ENCODE measurements at regions not wholly inside any gene's neighbourhood (a gene's known extent, or its start where the extent isn't known, plus 50 kb on each side); places are given as distances from the start of the nearest gene placed in this dataset.
"Not testable (repeated sequence)": the region's sequence is repeated elsewhere in the genome, so short reads cannot be mapped to it uniquely, and the experiment has no call there.

DNA sequence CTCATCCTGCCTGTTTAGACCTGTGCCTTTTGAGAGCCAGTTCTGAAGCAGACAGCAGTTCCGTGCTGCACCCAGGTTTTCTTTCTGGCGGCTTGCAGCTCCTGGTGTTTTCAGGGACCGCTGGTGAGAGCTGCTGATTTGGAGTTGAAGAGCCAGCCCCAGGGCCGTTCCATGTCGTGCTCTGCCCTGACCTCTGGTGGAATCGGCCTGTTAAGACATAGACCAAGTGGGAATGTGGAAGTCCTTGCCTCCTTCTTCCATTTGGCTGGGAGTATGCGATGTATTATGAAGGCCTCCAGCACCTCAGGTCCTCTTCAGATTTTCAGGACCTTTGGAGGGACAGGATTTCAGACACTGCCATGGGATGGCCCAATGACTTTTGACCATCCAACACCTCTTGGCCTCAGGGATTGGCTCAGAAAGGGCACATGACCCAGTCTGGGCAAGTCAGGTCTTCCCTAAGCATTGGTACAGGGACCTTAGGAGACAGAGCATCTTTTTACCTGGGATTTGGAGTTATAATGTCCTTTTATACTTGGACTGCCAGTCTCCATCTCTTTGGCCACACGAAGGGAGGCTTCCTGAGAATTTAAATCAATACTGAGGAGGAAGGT is 136.1 kb upstream of the CLINT1 start:
- no peak for FAIRE-seq

DNA sequence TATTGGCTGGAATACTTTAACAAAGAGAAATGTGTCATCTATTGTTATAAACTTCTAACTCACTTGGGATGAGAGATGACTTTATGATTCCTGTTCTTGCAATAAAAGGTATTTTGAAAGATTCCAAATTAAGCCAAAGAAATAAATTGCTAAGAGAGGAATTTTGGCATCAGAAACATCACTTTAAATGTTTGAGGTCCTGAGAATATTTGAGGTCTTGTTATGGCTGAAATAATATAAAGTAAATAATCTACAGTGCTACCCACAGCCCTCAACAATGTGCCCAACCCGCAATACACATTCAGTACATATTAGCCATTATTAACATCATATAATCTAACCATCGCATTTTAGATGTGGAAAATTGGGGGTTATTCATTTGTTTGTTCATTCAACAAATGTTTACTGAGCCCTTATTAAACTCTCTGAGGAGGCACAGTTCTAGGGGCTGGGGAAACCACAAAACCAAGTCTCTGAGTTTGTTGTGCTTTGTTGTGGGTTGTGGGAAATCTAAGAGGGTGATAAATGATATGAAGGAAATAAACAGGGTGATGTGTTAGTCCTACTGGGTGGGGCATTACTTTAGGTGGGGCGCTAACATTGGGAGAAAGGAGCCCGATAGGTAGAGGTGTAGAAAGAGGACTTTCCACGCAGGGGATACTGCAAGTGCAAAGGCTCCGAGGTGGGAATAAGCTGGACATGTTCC is 135.2 kb upstream of the CLINT1 start:
- no peak for FAIRE-seq

DNA sequence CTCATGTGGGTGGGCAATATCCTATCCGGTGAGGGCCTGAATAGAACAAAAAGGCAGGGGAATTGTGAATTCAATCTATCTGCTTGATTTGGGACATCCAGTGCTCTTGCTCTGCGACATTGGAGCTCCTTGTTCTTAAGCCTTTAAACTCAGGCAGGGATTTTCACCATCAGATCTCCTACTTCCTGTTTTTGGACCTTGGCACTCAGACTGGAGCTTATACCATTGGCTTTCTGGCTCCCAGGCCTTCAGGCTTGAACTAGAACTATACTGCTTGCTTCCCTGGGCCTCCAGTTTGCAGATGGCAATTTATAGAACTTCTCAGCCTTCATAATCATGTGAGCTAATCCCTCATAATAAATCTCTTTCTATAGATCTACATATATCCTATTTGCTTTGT is 134.3 kb upstream of the CLINT1 start:
- FAIRE-seq = no peak

DNA sequence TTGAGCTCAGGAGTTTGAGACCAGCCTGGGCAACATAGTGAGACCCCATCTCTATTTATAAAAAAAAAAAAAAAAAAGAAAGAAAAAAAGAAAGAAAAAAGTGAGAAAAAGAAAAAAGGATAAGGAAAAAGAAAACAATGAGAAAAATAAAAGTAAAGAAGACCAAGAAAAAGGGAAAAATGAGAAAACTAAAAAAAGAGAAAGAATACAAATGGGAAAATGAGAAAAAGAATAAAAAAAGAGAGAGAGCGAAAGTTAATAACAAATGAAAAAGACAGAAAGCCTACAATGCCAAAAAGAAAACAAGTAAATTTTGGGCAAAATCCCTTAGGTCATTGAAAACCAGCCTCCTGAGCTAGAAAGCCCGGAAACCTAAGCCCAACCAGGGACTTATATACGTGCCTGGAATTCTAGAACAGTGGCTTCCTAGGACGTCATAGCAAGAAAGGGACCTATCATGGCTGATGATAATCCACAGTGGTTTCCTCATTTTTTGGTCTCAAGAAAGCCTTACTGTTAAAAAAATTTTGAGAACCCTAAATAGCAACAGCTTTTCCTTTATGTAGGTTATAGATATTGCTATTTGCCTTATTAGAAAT is 131.7 kb upstream of the CLINT1 start:
- FAIRE-seq = no peak

DNA sequence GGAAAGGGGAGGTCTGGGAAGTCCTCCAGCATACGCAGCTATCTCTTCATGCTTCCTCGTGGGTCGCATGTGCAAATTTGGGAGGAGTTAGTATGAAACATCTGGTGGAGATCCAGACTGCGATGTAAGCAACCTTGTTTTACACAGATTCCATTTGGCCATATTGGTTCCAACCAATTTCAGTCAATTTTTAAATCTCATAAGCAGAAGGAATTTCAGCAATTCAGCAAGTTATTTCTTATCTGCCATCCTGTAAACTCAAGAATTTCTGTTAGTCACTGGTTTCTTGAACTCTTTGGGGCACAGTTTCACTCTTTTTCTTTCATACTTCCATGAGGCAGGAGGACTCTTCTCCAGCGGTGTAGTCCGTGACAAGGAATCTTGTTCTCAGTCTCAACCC is 130.4 kb upstream of the CLINT1 start:
- FAIRE-seq = no peak

DNA sequence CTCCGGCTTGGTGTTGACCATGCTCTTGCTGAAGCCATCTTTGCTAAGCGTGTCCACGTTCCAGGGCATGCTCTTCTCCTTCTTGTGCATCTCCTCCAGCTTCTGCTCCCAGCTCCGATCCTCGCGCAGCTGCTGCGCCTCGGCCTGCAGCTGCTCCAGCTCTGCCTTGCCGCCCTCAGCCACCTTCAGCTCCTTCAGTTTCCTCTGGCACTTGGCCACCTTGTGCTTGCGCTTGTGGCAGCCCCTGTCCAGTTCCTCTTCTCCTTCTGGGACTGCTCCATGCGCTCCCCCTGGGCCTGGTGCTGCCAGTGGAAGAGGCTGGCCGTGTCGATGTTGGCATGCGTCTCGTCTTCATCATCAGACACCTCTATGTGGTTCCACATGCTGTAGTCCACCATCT is 128.3 kb upstream of the CLINT1 start:
- no peak for FAIRE-seq

DNA sequence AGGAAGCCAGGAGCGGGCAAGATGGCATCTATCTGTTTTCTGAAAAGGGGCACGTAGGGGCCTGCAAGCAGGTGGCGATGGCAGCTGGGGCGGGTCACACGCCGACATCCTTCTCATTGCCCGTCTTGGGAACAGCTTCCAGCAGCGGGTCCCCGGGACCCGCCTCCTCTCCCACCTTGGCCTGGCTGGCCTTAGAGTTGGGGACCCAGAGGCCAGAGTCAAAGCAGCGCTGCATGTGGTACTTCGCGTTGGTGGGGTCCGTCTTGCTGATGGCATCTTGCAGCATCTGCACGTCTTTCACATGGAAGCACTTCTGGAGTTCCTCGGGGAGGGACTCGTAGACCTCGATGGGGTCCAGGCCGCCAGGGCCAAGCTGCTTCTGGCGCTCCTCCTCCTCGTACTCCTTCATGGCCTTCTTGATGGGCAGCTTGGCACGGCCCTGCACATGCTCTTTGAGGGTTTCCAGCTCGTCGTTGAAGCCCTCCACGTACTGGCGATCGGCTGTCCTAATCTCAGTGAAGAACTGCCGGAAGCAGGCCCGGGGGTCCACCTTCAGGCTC is 127.6 kb upstream of the CLINT1 start:
- FAIRE-seq = no peak

DNA sequence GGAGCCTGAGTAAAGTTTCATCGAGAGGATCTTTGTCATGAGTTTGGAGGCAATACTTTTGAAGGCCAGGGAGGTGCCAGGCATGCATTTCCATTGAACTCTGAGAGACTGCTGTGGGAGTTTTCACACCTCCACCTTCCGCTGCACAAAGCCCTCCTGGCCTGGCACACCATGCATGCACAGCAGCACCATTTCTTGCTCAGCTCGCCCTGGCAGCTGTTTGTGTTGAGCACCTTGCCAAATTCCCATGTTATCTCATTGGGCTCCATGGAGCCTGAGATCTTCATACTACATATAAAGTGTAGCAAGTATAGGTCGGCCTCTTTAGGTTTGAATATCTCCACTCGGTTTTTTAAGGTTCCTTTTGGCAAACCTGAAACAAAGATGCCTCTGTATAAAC is 125.7 kb upstream of the CLINT1 start:
- no peak for FAIRE-seq

DNA sequence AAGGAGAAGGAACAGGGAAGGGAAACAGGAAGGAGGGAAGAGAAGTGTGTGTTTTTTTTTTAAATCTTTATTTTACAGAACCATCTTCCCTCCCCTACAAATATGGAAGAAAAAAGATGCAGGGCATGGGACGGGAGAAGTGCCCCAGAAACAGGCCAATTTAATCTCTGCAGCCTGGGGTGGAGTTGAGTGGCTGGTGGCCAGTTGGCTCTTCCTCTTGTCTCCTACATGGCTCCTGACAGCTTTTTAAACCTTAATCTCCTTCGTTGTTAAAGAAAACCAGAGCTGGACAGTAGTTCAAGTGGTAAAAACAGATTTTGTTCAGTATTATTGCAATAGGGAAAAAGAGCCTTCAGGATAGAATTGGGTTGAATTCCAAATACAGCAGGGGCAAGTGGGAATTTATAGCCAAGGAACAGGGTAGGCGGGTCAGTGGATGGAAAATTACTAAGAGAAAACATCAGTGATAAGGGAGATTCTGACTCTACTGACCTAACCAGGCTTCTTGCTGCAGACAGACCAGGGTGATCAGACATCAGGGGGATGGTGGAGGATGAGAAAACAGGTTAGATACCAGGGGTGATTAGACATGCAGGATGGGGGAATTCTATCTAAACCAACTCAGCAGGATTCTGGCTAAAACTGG is 125.1 kb upstream of the CLINT1 start:
- no peak for FAIRE-seq

DNA sequence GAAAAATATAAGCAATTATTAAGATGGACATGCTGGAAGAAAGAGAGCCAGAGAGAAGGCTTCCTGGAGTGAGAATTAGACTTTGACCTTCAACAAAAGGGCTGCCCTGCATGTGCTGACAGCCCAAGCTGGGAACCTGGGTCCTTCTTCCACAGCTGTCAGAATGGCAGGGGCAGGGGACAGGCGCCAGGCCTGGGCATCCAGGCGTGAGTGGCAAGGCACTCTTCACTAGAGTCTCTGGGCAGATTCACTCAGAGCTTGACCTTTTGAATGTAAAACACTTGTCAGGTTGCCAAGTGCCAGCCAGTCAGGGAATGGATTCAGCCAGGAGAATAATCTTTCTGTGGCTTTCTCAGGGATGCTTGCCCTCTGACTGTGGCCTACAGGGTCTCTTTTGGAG is 119.1 kb upstream of the CLINT1 start:
- FAIRE-seq = no peak

DNA sequence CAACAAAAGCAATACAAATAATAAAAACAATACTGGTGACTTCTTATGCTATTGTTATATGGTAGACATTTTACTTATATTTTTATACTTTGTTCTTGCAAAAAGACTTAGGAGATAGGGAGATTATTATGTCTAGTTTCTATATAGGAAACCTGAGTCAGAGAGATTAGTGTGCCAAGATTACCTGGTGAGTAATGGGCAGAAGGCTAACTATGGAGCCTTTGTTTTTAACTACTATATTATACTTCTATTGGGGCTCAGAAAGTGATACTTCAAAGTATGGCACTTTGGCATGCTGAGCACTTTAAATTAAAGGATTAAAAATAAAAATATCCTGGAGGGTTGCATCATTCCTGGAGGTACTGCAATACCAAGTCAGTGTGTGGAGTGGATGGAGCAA is 117.5 kb upstream of the CLINT1 start:
- no peak for FAIRE-seq

DNA sequence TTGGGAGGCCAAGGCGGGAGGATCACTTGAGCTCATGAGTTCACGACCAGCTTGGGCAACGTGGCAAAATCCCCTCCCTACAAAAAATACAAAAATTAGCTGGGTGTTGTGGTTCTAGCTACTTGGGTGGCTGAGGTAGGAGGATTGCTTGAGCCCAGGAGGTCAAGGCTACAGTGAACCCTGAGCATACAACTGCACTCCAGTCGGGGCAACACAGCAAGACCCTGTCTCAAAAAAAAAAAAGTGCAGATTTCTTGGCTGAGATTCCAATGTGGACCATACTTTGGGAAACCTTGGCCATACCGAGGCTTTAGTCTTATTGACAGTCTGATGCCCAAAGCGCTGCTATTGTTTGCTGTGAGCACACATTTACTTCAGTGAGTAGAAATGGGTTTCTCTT is 113.6 kb upstream of the CLINT1 start:
- FAIRE-seq = no peak

DNA sequence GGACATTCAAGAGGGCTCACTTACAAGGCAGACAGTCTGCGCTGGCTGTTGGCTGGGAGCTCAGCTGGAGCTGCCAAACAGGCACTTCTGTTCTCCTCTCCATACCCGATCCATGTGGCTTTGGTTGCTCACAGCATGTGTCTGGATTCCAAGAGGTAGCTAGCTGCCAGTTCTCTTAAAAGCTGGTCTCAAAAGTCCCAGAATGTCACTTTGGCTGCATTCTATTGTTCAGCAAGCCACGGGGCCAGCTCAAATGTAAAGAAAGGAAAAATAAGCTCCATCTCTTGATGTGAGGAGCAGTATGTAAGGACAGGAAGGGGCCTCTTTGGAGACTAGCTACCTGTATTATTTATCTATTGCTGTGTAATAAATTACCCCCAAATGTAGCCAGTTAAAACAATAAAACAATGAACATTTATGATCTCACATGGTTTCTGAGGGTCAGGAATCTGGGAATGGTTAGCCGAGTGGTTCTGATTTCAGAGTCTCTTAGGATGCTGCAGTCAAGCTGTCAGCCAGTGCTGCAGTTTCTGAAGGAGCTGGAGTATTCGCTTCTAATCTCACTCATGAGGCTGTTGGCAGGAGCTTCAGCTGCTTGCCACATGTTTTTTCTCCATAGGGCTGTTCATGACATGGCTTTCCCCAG is 112.7 kb upstream of the CLINT1 start:
- FAIRE-seq = no peak

DNA sequence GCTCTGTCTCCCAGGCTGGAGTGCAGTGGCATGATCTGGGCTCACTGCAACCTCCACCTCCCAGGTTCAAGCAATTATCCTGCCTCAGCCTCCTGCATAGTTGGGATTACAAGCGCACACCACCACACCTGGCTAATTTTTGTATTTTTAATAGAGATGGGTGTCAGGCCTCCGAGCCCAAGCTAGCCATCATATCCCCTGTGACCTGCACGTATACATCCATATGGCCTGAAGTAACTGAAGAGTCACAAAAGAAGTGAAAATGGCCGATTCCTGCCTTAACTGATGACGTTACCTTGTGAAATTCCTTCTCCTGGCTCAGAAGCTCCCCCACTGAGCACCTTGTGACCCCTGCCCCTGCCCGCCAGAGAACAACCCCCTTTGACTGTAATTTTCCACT is 109.6 kb upstream of the CLINT1 start:
- FAIRE-seq = not testable (repeated sequence)

DNA sequence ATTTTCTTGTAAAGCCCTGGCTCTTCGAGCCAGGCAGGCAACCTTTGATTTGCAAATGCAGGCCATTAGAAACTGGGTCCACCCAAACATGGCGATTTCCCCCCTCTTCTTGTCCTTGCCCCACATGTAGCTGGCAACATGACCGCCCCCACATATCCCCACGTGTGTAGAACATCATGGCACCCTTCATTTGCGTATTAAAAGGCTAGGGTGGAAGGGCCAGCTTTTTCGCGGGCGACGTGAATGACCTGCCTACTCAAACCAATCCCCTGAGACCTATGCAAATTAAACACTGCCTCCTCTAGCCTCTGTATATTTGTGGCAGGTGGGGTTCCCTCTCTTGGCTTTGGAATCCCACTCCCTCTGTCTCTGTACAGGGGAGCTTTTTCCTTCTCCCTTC is 107.0 kb upstream of the CLINT1 start:
- no peak for FAIRE-seq

DNA sequence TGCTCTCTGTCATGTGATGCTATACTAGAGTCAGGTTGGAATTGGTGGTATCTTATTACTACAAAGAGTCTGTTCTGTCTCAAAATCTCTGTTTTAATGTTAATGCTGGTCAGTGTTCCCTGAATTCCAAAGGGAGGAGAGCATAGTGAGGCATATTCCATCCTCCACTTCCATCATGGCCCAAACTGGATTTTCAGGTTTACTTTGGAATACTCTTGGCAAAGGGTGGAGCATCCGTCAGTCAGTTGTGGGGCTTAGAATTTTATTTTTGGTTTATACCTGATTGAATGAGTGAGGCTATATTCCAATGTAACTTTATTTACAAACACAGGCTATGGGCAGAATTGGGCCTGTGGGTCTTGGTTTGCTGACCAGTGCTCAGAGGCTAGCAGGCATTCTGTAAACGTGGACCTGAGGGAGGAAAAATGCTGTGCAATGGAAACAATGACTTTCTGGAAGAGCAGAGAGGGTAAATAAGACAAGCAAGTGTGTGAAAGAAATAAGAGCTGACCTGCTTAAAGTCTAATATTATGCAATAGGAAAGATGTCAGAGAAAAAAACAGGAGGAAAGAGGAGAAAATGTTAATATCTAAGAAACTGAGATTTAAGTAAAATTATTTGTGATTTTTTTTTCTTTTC is 106.2 kb upstream of the CLINT1 start:
- FAIRE-seq = no peak

DNA sequence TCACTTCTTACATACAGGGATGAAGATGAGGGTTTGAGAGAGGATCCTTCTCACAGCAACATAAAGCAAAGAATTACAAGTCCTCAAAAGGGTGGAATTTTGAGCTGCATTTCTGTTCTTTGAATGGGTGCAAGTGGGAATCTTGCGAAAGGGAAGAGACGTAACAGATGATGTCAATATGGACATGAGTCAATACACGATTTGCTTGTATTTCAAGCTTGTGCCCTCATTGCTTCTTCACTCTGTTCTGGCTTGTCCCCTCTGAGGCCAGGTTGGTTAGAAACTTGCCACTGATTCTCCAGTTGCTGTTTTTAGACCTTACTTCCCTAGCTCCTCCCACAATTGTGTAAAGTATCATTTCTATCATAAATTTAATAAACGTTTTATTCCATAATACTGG is 104.8 kb upstream of the CLINT1 start:
- FAIRE-seq = no peak

DNA sequence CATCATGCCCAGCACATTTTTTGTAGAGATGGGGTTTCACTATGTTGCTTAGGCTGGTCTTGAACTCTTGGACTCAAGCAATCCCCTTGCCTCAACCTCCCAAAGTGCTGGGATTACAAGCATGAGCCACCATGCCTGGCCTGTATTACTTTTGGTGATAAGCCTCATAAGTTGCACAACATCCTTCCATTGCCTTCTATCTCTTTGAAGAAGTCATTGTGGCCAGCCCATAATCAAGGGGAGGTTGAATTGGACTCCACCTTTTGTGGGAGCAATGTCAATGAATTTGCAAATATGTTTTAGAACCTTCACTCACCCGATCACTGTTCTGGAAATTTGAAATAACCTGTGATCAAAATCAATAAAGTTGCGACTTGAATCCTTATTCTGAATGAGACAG is 104.3 kb upstream of the CLINT1 start:
- FAIRE-seq = no peak

DNA sequence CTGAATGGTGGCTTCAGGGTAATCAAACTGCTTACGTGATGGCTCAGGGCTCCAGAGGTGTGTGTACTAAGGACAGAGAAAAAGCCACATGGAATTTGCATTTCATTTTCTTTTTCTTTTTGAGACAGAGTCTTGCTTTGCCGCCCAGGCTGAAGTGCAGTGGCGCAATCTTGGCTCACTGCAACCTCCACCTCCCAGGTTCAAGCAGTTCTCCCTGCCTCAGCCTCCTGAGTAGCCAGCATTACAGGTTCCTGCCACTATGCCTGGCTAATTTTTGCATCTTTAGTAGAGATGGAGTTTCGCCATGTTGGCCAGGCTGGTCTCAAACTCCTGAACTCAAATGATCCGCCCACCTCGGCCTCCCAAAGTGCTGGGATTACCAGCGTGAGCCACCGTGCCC is 103.7 kb upstream of the CLINT1 start:
- FAIRE-seq = not testable (repeated sequence)

DNA sequence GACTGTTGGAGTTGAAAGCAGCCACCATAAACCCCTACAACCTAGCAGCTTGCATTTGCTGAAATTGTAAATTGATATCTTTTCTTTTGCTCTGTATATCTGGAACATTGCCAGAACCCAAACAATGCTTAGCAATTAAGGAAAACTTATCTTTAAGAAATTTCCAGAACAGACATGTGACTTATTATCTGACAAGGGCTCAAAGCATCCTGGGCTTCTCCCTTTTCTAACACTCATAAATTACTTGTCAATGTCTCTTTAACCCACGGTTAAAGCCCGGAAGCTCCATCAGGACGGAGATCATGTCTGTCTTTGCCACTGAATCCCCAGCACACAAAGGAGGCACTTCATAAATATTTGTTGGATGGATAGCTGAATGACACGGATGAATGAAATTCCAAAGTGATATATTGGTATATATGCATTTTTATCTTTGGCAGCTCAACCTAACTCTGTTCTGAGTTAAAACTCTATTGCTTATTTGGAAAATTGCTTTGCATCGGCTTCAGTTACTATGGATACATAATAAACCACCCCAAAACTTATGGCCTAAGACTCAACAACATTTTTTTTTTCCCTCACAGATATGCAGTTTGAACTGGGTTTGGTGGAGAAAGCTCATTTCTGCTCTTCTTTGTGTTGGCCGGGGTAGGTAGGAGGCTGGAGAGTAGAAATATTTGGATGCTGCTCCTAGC is 103.1 kb upstream of the CLINT1 start:
- FAIRE-seq = no peak

DNA sequence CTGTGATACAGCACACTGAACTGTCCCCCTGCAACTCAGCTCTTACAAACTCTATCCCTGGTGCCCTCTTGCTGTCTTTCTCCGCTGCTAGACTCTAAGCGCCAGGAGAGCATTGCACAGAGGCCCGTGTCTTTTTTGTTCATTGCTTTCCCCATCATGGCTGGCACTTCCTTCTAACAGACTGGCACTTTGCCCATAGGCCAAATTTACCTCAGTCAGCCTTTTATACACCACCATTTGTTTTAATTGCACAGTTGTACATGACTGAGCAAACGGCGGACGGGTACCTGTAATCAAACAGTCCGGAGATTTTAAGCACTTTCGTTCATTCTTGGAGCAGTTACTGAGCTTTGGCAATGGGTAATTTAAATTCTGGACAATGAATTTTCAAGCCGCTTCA is 102.2 kb upstream of the CLINT1 start:
- no peak for FAIRE-seq

DNA sequence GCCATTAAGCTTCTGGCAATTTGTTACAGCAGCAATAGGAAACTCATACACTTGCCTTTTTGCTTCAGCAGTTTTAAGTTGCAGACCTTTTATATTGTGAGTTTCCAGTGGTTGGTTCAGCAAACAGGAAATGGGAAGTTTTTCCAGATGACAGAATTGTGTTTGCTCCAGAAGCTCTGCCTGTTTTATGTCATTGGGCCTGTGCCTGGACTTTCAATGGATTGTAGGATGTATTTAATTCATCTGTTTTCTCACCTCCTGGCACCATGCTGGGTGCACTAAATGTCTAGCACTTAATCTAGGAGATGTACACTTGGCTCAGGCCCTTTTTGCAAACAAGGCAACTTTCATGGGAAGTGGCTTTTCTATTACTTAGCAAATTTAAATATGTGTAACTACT is 100.4 kb upstream of the CLINT1 start:
- no peak for FAIRE-seq
